ENCODE measurements at regions not wholly inside any gene's neighbourhood (a gene's known extent, or its start where the extent isn't known, plus 50 kb on each side); places are given as distances from the start of the nearest gene placed in this dataset.

DNA sequence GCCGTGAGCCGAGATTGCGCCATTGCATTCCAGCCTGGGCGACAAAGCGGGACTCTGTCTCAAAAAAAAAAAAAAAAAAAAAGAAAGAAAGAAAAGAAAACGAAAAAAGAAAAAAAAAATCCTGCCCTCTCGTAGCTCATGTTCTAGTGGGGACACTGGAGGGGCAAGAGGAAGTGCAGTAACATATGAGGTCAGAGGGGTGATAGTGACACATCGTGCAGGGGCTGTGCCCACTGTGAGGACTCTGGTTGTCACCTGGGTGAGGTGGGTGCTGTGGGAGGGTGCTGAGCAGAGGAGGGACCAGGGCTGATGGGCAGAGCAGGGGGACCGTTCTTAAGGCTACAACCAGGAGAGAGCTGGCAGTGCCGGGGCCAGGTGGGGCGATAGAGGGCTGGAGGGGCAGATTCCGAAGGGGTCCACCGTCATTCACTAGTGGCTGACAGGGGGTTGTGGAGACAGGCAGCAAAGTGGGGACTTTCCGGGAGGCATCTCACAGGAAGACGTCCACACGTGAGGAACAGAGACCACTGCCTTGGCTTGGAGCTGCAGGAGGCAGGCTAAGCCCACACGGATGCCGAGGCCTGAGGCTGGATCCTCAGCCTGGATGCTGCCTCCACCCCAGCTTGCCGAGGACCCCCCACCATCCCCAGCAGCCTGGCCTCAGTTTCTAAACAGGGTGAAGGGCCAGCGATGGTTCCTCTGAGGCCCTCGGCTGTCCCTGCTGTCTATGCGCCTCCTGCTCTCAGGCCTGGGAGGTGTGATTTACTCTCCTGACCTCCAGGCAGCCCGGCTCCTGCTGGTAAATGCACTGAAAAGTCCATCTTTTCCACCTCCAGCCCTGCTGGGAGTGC is 154.3 kb upstream of the IQSEC1 start:
- TF ChIP-seq, protein P1, sequence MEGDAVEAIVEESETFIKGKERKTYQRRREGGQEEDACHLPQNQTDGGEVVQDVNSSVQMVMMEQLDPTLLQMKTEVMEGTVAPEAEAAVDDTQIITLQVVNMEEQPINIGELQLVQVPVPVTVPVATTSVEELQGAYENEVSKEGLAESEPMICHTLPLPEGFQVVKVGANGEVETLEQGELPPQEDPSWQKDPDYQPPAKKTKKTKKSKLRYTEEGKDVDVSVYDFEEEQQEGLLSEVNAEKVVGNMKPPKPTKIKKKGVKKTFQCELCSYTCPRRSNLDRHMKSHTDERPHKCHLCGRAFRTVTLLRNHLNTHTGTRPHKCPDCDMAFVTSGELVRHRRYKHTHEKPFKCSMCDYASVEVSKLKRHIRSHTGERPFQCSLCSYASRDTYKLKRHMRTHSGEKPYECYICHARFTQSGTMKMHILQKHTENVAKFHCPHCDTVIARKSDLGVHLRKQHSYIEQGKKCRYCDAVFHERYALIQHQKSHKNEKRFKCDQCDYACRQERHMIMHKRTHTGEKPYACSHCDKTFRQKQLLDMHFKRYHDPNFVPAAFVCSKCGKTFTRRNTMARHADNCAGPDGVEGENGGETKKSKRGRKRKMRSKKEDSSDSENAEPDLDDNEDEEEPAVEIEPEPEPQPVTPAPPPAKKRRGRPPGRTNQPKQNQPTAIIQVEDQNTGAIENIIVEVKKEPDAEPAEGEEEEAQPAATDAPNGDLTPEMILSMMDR (IDR thresholded peaks at IDR 0.05; ENCODE audit: insufficient read depth, low read length), result no peak
- DNase-seq (ENCODE audit: low read depth), result no peak
- H3K4me3 ChIP-seq (ENCODE audit: low read depth, low read length), result no peak overlapping the region

DNA sequence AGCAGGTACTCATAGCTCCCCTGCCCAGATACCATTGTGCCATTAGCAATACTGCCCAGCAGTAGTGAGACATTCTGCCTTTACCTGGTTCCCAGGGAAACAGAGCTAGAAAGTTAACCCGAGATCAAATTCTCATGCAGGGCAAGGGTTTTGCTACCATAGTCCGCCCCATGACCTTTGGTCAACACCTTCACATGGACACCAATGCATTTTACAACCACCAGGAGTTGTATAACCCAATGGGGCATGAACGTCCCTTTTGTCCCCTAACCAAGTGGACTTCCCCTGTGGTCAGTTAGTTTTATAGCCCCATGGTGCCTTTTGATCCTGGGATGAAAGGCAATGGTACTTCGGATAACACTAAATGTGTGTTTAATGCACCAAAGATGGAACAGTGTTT is 151.7 kb upstream of the IQSEC1 start:
- no peak for DNase-seq (ENCODE audit: low read depth)
- no peak overlapping the region for H3K4me3 ChIP-seq (ENCODE audit: low read depth, low read length)
- TF ChIP-seq, protein P1 (IDR thresholded peaks at IDR 0.05; ENCODE audit: insufficient read depth, low read length), result no peak

GRCh38 chr3:13223574-13224237 is 150.5 kb upstream of the IQSEC1 start:
- TF ChIP-seq, protein P1 (IDR thresholded peaks at IDR 0.05; ENCODE audit: insufficient read depth, low read length), result no peak
- DNase-seq (ENCODE audit: low read depth), result no peak
- H3K4me3 ChIP-seq (ENCODE audit: low read depth, low read length), result no peak overlapping the region

DNA sequence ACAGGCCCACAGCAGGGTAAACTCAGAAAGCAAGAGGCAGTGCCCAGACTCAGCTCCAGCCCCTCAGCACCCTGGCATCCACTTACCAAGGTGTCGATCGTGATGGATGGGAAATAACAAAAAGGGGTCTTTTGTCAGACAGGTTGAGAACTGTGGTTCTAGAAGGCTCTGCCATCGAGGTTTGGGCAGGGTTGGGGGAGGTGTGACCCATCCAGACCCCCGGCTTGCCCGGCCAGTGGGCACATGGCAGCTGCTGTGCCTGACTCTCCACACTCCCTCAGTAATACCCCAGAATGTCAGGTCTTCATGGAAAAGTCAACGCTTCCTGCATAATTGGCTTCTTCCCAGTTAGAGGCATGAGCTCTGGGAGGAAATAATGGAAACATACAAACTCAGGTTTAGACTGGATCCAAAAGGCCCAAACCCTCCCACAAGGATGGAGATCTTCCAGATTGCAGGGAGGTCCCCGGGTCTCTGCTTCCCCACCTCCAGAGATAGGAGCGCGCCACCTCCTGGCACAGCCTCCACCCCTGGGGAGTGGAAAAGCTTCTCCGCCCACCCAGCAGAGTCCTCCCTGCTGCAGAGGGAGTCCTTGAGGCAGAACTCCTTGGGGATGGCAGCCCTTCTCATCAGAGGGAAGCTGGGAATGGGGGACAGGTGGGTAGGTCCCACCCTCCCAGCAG is 149.8 kb upstream of the IQSEC1 start:
- TF ChIP-seq, protein P1 (IDR thresholded peaks at IDR 0.05; ENCODE audit: insufficient read depth, low read length), result no peak
- H3K4me3 ChIP-seq (ENCODE audit: low read depth, low read length), result no peak overlapping the region
- no peak for DNase-seq (ENCODE audit: low read depth)

DNA sequence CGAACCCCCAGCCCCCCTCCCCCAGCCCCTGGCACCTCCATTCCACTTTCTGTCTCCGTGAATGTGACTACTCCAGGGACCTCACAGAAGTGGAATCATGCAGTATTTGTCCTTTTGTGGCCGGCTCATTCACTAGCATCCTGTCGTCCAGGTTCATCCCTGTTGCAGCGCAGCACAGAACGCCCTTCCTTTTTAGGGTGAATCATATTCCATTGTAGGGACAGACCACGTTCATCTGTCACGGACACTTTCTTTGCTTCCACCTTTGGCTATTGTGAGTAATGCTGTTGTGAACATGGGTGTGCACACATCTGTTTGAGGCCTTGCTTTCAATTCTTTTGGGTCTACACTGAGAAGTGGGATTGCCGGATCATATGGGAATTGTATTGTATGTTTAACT is 148.9 kb upstream of the IQSEC1 start:
- DNase-seq (ENCODE audit: low read depth), result no peak
- H3K4me3 ChIP-seq (ENCODE audit: low read depth, low read length), result no peak overlapping the region
- TF ChIP-seq, protein P1 (IDR thresholded peaks at IDR 0.05; ENCODE audit: insufficient read depth, low read length), result no peak

- DNase-seq (ENCODE audit: low read depth), result no peak
- TF ChIP-seq, protein P1 (IDR thresholded peaks at IDR 0.05; ENCODE audit: insufficient read depth, low read length), result no peak
- H3K4me3 ChIP-seq (ENCODE audit: low read depth, low read length), result no peak overlapping the region
Measured at GRCh38 chr3:13221491-13222061, 148.3 kb upstream of the IQSEC1 start.

Data from fibroblast of the aortic adventitia (primary cell).